ENCODE measurements at regions not wholly inside any gene's neighbourhood (a gene's known extent, or its start where the extent isn't known, plus 50 kb on each side); places are given as distances from the start of the nearest gene placed in this dataset.

- TF ChIP-seq, protein P1, sequence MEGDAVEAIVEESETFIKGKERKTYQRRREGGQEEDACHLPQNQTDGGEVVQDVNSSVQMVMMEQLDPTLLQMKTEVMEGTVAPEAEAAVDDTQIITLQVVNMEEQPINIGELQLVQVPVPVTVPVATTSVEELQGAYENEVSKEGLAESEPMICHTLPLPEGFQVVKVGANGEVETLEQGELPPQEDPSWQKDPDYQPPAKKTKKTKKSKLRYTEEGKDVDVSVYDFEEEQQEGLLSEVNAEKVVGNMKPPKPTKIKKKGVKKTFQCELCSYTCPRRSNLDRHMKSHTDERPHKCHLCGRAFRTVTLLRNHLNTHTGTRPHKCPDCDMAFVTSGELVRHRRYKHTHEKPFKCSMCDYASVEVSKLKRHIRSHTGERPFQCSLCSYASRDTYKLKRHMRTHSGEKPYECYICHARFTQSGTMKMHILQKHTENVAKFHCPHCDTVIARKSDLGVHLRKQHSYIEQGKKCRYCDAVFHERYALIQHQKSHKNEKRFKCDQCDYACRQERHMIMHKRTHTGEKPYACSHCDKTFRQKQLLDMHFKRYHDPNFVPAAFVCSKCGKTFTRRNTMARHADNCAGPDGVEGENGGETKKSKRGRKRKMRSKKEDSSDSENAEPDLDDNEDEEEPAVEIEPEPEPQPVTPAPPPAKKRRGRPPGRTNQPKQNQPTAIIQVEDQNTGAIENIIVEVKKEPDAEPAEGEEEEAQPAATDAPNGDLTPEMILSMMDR (IDR thresholded peaks at IDR 0.05) = peak; percentile 28 to 52 (median 37)
- no peak for TF ChIP-seq POLR2A (IDR thresholded peaks at IDR 0.05)
Observed at GRCh38 chr14:21917699-21918436, 244.2 kb upstream of the OR4E1 start.

Measured in vagina (tissue), 2 donors.